Stomach (tissue), 4 donors: ENCODE measurements at regions not wholly inside any gene's neighbourhood (a gene's known extent, or its start where the extent isn't known, plus 50 kb on each side); places are given as distances from the start of the nearest gene placed in this dataset.

Source experiments
- CTCF ChIP-seq, 7 experiments: fragments of 450-650 bp in 4 of 7; fragments of 200-600 bp in 3 of 7; sonication (generic) in 3 of 7; IDR thresholded peaks; one replicate each; pipeline ENCODE4 v1.5.1; 2016 to 2019; ENCODE audit warnings: antibody characterized with exemption in 7 of 7, control low read depth in 2 of 7, mild to moderate bottlenecking in 1 of 7
- EP300 ChIP-seq: sonication (generic); formaldehyde crosslinking; IDR thresholded peaks from one replicate; pipeline ENCODE4 v1.6.1; 2017; ENCODE audit warnings: antibody characterized with exemption
- POLR2A ChIP-seq, 4 donors: fragments of 450-650 bp; IDR thresholded peaks; one replicate each; pipeline ENCODE4 v1.6.1; 2016; ENCODE audit warnings: antibody characterized with exemption in 4 of 4, control low read depth in 2 of 4, mild to moderate bottlenecking in 1 of 4, moderate library complexity in 1 of 4
- POLR2AphosphoS5 ChIP-seq, 3 donors: sonication (generic); formaldehyde crosslinking; IDR thresholded peaks; one replicate each; pipeline ENCODE4 v1.6.1; 2016; ENCODE audit warnings: antibody characterized with exemption in 3 of 3

- TF ChIP-seq POLR2AphosphoS5 (IDR thresholded peaks at IDR 0.05) = no peak
- no peak for TF ChIP-seq CTCF (IDR thresholded peaks at IDR 0.05)
- no peak for TF ChIP-seq POLR2A (IDR thresholded peaks at IDR 0.05)
- TF ChIP-seq EP300 = no peak
Observed at GRCh38 chr11:127567237-127567932, 566.8 kb upstream of the KIRREL3 start.
